HG02588 (cell line): ENCODE measurements at regions not wholly inside any gene's neighbourhood (a gene's known extent, or its start where the extent isn't known, plus 50 kb on each side); places are given as distances from the start of the nearest gene placed in this dataset.

Experiments used
- ATAC-seq: cut with Tn5 transposase; IDR thresholded peaks from one replicate; pipeline ENCODE4 v1.9.1; 2021; ENCODE audit warnings: mild to moderate bottlenecking, moderate library complexity; ENCODE audit not compliant: unreplicated experiment

- no peak for ATAC-seq
These were observed 92.2 kb downstream of the PLCE1 start for GRCh38 chr10:94085766-94086437.

- ATAC-seq: no peak
These were observed 95.2 kb downstream of the PLCE1 start for GRCh38 chr10:94088926-94089381.

GRCh38 chr10:94091649-94092048, 97.9 kb downstream of the PLCE1 start:
- ATAC-seq: no peak

GRCh38 chr10:94092848-94093247, 99.1 kb downstream of the PLCE1 start:
- no peak for ATAC-seq

GRCh38 chr10:94093286-94093905, 99.7 kb downstream of the PLCE1 start:
- ATAC-seq: no peak

GRCh38 chr10:94094540-94094939, 100.8 kb downstream of the PLCE1 start:
- ATAC-seq: no peak

- no peak for ATAC-seq
These were observed 103.9 kb downstream of the PLCE1 start for GRCh38 chr10:94097656-94098055.

GRCh38 chr10:94098896-94099295, 105.2 kb downstream of the PLCE1 start:
- no peak for ATAC-seq

GRCh38 chr10:94101894-94102293, 108.2 kb downstream of the PLCE1 start:
- no peak for ATAC-seq

GRCh38 chr10:94102436-94102835, 108.7 kb downstream of the PLCE1 start:
- no peak for ATAC-seq

- ATAC-seq: no peak
These were observed 109.5 kb downstream of the PLCE1 start for GRCh38 chr10:94103192-94103591.

GRCh38 chr10:94103801-94104221, 110.1 kb downstream of the PLCE1 start:
- ATAC-seq: no peak

GRCh38 chr10:94104316-94105000, 110.7 kb downstream of the PLCE1 start:
- no peak for ATAC-seq

GRCh38 chr10:94105226-94105625, 111.5 kb downstream of the PLCE1 start:
- ATAC-seq: no peak

GRCh38 chr10:94107191-94107590, 113.5 kb downstream of the PLCE1 start:
- no peak for ATAC-seq

- ATAC-seq: no peak
These were observed 114.5 kb downstream of the PLCE1 start for GRCh38 chr10:94108200-94108599.

- no peak for ATAC-seq
These were observed 117.6 kb downstream of the PLCE1 start for GRCh38 chr10:94111367-94111766.

- ATAC-seq: no peak
These were observed 118.6 kb downstream of the PLCE1 start for GRCh38 chr10:94112321-94112720.

- ATAC-seq: no peak
These were observed 122.0 kb downstream of the PLCE1 start for GRCh38 chr10:94115725-94116124.

- ATAC-seq: no peak
These were observed 123.1 kb downstream of the PLCE1 start for GRCh38 chr10:94116848-94117247.

GRCh38 chr10:94122211-94122610, 128.5 kb downstream of the PLCE1 start:
- no peak for ATAC-seq
